ENCODE measurements at regions not wholly inside any gene's neighbourhood (a gene's known extent, or its start where the extent isn't known, plus 50 kb on each side); places are given as distances from the start of the nearest gene placed in this dataset.
A peak's percentile ranks its signal among the peaks of the same experiment; 100 is the strongest.

- 66 to 78% (median 73%) methylated on average over 3 of the region's 3 CpGs for WGBS, 4 donors
- Histone ChIP-seq H3K9me3 (replicated peaks in 1 of 3) (no peaks in the 10 kb centered on the region), H3K4me3 (no peak overlapping the region), H3K27ac (no peak overlapping the region), H3K27me3 (no peaks in the 10 kb centered on the region), H3K36me3 (replicated peaks in 1 of 2) (no peaks in the 10 kb centered on the region), H3K4me1 (replicated peaks in 1 of 2) (no peaks in the 10 kb centered on the region)
- intact Hi-C loops (cut with DNase I): no loop called here
- DNase-seq: no peak
- TF ChIP-seq CTCF (IDR thresholded peaks at IDR 0.05) (no peak), POLR2A (IDR thresholded peaks at IDR 0.05) (no peak)
Observed at GRCh38 chr15:47177177-47177576, 540.1 kb upstream of the SEMA6D start.

- intact Hi-C loops (cut with DNase I): no loop called here
- TF ChIP-seq CTCF (IDR thresholded peaks at IDR 0.05) (no peak), POLR2A (IDR thresholded peaks at IDR 0.05) (no peak)
- H3K4me1 ChIP-seq (replicated peaks in 1 of 2): peaks cover 10% of the 10 kb centered on the region in 2 donors
- H3K27me3 ChIP-seq: peaks cover 21% of the 10 kb centered on the region
- H3K4me3 ChIP-seq: no peak overlapping the region
- WGBS, 4 donors: 29 to 43% (median 37%) methylated on average over 4 of the region's 4 CpGs
- DNase-seq: no peak
- H3K9me3 ChIP-seq (replicated peaks in 1 of 3): no peaks in the 10 kb centered on the region
- H3K27ac ChIP-seq: no peak overlapping the region
- H3K36me3 ChIP-seq (replicated peaks in 1 of 2): no peaks in the 10 kb centered on the region
Observed at GRCh38 chr15:47179988-47180387, 537.3 kb upstream of the SEMA6D start.

- H3K4me1 ChIP-seq (replicated peaks in 1 of 2): peaks cover 10 to 12% of the 10 kb centered on the region in 2 donors
- no peak overlapping the region for H3K4me3 ChIP-seq
- TF ChIP-seq CTCF (IDR thresholded peaks at IDR 0.05): no peak
- TF ChIP-seq POLR2A (IDR thresholded peaks at IDR 0.05): no peak
- intact Hi-C loops (cut with DNase I): no loop called here
- H3K27me3 ChIP-seq: peaks cover 33% of the 10 kb centered on the region
- no peaks in the 10 kb centered on the region for H3K9me3 ChIP-seq (replicated peaks in 1 of 3)
- no peaks in the 10 kb centered on the region for H3K36me3 ChIP-seq (replicated peaks in 1 of 2)
- no peak for DNase-seq
- WGBS, 4 donors: 42 to 80% (median 45%) methylated on average over 2 of the region's 2 CpGs
- no peak overlapping the region for H3K27ac ChIP-seq
Observed at GRCh38 chr15:47182818-47183217, 534.5 kb upstream of the SEMA6D start.

- peaks cover 33% of the 10 kb centered on the region for H3K27me3 ChIP-seq
- peak in 2 of 7 donors; percentile 11 to 55 for DNase-seq
- intact Hi-C loops (cut with DNase I): no loop called here
- no peaks in the 10 kb centered on the region for H3K9me3 ChIP-seq (replicated peaks in 1 of 3)
- WGBS, 4 donors: 1 to 2% (median 2%) methylated on average over 35 to 84 of the region's 84 CpGs
- peaks cover 10 to 12% of the 10 kb centered on the region in 2 donors for H3K4me1 ChIP-seq (replicated peaks in 1 of 2)
- peak overlapping the region in 2 of 4 donors; percentile 14 to 40 for H3K4me3 ChIP-seq
- no peak overlapping the region for H3K27ac ChIP-seq
- no peaks in the 10 kb centered on the region for H3K36me3 ChIP-seq (replicated peaks in 1 of 2)
- TF ChIP-seq POLR2A (IDR thresholded peaks at IDR 0.05) (no peak), CTCF (IDR thresholded peaks at IDR 0.05) (no peak)
Observed at GRCh38 chr15:47184003-47184907, 533.0 kb upstream of the SEMA6D start.

All from adrenal gland (tissue), 9 donors.